Large intestine (tissue), 3 donors: ENCODE measurements at regions not wholly inside any gene's neighbourhood (a gene's known extent, or its start where the extent isn't known, plus 50 kb on each side); places are given as distances from the start of the nearest gene placed in this dataset.

Experiments
- DNase-seq, 2 donors: peaks; one replicate each; pipeline versions ENCODE4 v3.0.0 to v3.0.0-alpha.2; 2013
- H3K27ac ChIP-seq: one replicate; pipeline ENCODE4 v1.5.1; 2013; ENCODE audit warnings: low read length
- H3K27me3 ChIP-seq: 2 replicates; pipeline ENCODE4 v1.6.1; 2013; ENCODE audit warnings: low read length; ENCODE audit not compliant: control insufficient read depth, insufficient read depth
- H3K36me3 ChIP-seq: 2 replicates; pipeline ENCODE4 v1.6.1; 2013; ENCODE audit warnings: low read length; ENCODE audit not compliant: control insufficient read depth, insufficient read depth
- H3K4me1 ChIP-seq: one replicate; pipeline ENCODE4 v1.6.1; 2013; ENCODE audit warnings: low read length; ENCODE audit not compliant: control insufficient read depth, insufficient read depth
- H3K4me3 ChIP-seq: one replicate; pipeline ENCODE4 v1.5.1; 2013; ENCODE audit warnings: low read length
- H3K9me3 ChIP-seq: one replicate; pipeline ENCODE4 v1.6.1; 2013; ENCODE audit warnings: mild to moderate bottlenecking, low read depth, low read length, moderate library complexity; ENCODE audit not compliant: control insufficient read depth
- WGBS: methylation state at CpG from one replicate; pipeline ENCODE4 v1.1.5; 2013; ENCODE audit warnings: low lambda C conversion rate; ENCODE audit not compliant: insufficient coverage; 5-methylcytosine and 5-hydroxymethylcytosine counted together

DNA sequence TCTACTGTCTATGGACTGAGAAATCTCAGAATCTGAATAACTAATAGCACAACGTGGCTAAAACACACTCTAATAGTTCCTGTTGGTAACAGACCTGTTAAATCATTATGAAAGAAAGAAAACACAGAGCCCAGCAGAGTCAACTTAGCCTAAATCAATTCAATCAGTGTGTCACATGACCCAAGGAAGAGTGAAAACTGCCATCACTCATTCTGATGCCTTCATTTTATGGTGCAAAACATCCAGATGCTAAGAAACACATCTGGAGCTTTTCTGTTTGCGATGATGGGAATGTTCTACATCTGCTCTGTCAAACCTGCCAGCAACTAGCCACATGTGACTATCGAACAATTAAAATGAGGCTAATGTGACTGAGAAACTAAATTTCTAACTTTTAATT, 295.7 kb upstream of the TRIB2 start:
- no peaks in the 10 kb centered on the region for H3K9me3 ChIP-seq
- H3K27me3 ChIP-seq, result no peaks in the 10 kb centered on the region
- no peak overlapping the region for H3K27ac ChIP-seq
- no peaks in the 10 kb centered on the region for H3K4me1 ChIP-seq
- H3K36me3 ChIP-seq, result no peaks in the 10 kb centered on the region
- WGBS, result 47% methylated on average over 2 of the region's 3 CpGs
- DNase-seq, result no peak
- H3K4me3 ChIP-seq, result no peak overlapping the region

DNA sequence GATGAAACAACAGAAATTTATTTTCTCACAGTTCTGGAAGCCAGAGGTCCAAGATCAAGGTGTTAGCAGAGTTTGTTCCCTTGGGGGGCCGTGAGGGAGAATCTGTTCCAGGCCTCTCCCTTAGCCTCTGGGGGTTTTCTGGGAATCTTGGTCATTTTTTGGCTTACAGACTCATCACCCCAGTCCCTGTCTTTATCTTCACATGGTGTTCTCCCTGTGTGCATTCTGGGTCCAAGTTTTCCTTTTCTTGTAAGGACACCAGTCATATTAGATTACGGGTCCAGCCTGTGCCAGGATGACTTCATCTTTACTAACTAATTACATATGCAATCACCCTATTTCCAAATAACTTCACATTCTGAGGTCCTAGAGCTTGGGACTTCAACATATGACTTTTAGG, 292.5 kb upstream of the TRIB2 start:
- no peak for DNase-seq
- WGBS, result 100% methylated on average over 1 of the region's 2 CpGs
- H3K4me3 ChIP-seq, result no peak overlapping the region
- H3K27ac ChIP-seq, result no peak overlapping the region
- H3K27me3 ChIP-seq, result no peaks in the 10 kb centered on the region
- H3K36me3 ChIP-seq, result no peaks in the 10 kb centered on the region
- no peaks in the 10 kb centered on the region for H3K9me3 ChIP-seq
- no peaks in the 10 kb centered on the region for H3K4me1 ChIP-seq

DNA sequence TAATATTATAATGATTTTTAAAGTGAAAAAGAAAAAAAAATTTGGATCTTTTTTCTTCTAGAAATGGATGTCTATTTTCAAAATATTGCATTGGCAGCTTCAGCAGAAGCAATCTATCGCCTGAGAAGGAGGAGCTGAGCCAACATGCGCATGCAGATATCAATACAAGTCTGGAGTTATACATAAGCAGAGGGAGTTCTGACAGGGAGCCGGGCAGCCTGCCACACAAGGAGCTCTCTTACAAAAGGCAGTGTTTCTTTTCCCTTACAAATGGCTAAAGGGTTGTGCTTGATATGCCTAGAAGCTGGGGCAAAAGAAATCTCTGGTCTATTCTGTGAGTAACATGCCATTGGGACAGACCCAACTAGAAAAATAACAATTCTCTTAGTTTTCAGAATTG, 291.9 kb upstream of the TRIB2 start:
- no peaks in the 10 kb centered on the region for H3K4me1 ChIP-seq
- H3K27me3 ChIP-seq, result no peaks in the 10 kb centered on the region
- no peak for DNase-seq
- no peaks in the 10 kb centered on the region for H3K9me3 ChIP-seq
- 60% methylated on average over 1 of the region's 3 CpGs for WGBS
- no peak overlapping the region for H3K27ac ChIP-seq
- H3K4me3 ChIP-seq, result no peak overlapping the region
- H3K36me3 ChIP-seq, result no peaks in the 10 kb centered on the region

DNA sequence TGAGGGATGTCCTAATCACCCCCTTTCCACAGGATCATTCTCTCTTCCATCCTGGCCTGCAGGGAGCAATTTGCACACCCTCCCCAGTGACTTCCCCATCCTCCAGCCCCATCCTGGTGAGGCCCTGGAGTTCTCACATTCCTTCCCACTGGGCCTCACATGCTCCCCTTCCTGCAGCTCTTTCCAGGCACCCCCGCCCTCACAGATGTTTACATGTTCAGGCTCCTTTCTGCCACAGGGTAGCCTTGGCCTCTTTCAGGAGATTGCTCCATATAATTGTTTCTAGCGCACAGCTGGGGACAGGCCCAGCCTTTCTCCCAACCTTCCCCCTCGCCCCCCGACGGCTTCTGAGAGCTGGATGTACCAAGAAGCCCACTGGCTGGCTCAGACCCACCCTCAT, 288.4 kb upstream of the TRIB2 start:
- WGBS, result no CpG with 5 or more reads among the region's 5 CpGs

DNA sequence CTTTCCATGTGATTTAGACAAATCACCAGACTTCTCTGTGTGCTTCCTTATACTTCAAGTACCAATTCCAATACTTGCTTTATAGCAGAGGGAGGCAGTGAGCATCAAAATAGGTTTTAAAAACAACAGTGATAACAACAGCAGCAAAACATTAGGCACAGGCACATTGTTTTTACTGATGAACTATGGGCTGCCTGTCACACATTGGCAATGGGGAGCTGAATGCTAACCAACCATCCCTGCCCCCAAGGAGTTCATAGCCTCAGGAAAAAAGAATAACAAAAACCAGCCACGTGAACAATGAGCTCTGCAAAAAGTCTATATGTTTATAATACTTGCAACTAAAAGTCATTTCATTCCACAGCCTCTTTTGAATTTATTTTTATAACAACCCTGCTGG, 287.9 kb upstream of the TRIB2 start:
- peak in 1 of 2 donors; percentile 16 for DNase-seq
- Histone ChIP-seq H3K27ac (peak overlapping the region; percentile 24), H3K36me3 (no peaks in the 10 kb centered on the region), H3K4me1 (no peaks in the 10 kb centered on the region), H3K9me3 (no peaks in the 10 kb centered on the region), H3K4me3 (no peak overlapping the region), H3K27me3 (no peaks in the 10 kb centered on the region)
- WGBS, result no CpG with 5 or more reads among the region's 1 CpG

More for the DNA sequence above, 288.4 kb upstream of the TRIB2 start:
- DNase-seq, result no peak
- Histone ChIP-seq H3K27me3 (no peaks in the 10 kb centered on the region), H3K27ac (peak overlapping the region; percentile 24), H3K9me3 (no peaks in the 10 kb centered on the region), H3K36me3 (no peaks in the 10 kb centered on the region), H3K4me3 (no peak overlapping the region), H3K4me1 (no peaks in the 10 kb centered on the region)

DNA sequence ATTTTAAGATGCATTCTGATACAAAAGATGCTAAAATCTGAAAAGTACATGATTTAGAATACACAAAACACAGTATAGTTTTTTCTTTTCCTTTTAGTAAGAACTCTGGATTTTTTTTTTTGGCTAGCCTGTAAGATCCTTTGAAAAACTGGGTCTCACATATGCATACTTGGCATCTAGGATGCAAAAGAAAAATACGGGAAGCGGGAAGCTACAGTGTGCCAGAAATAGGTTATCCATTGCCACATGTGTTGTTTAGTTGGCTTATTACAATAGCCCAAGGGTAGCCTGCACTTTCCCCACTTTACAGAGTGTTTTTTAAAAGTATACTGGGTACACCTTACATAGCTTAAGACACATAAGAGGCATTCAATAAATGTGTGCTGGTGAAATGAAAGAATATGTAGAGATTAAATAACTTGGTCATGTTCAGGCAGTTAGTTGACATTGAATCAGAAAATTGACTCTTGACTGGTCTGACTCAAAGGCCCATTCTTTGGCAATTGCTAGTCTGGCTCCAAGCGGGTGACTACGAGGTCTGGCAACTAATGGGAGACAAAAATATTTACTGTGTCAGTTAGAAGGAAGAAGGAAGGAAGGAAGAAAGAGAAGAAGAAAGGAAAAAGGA, 286.8 kb upstream of the TRIB2 start:
- Histone ChIP-seq H3K4me3 (no peak overlapping the region), H3K4me1 (no peaks in the 10 kb centered on the region), H3K9me3 (no peaks in the 10 kb centered on the region), H3K27me3 (no peaks in the 10 kb centered on the region), H3K27ac (no peak overlapping the region), H3K36me3 (no peaks in the 10 kb centered on the region)
- WGBS, result 77% methylated on average over 3 of the region's 4 CpGs
- no peak for DNase-seq

DNA sequence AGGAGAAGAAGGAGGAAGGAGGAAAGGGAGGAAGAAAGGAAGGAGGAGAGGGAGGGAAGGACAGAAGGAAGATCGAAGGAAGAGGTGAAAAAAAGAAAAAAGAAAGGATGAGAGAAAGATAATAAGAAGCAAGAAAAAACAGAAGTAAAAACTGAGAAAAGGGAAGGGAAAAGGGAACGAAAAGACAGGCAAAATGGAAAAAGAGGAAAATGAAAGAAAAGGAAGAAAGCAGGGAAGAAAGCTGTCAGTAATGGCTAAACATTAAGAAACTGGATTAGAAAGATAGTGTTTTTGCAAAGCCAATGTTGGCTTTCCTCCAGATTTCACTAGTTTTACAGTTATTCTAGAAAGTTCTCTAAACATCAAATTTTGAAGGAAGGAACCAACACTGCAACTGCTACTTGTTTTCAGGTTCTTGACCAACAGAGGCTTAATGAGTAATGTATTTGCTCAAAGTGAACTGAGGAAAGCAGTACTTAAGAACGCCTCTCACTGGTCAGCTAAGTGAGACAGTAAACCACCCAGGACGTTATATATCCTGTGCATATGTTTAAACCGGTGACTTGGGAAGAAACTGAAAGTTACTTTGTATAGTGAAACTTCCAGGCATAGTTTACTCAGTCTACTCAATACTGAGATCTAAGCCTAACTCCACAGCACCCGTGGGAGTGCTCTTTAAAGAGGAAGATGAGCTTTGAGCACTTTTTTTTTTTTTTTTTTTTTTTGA, 286.2 kb upstream of the TRIB2 start:
- no peak overlapping the region for H3K4me3 ChIP-seq
- no peaks in the 10 kb centered on the region for H3K27me3 ChIP-seq
- H3K27ac ChIP-seq, result no peak overlapping the region
- 86% methylated on average over 3 of the region's 6 CpGs for WGBS
- no peaks in the 10 kb centered on the region for H3K9me3 ChIP-seq
- H3K36me3 ChIP-seq, result no peaks in the 10 kb centered on the region
- no peaks in the 10 kb centered on the region for H3K4me1 ChIP-seq
- DNase-seq, result peak in 1 of 2 donors; percentile 22

DNA sequence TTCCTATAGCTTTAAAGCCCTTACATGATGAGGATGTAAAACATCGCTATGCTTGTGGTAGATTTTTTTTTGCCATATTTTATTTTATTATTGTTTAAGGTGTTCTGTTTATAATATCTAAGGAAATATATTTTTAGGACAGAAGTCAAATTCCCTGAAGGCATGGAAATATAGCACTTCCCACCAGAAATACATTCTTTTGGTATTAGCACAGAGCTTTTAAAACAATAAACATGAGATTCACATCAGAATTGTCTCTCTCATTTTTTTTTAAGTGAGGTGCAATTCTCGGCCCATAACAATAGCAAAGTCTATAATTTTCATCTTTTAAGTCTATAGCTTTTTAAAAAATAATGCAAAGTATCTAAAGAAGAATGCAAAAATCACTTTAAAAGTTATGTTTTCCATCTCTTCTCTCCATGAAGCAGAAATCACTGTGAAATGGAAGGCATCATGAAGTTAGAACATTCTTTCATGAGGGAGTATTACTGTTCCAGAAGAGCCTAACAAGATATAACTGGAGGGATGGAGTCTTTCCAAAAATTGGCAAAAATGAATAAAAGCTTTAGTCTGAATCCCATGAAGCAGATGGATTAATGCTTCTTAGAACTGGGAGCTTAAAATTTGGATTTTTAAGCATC, 283.6 kb upstream of the TRIB2 start:
- Histone ChIP-seq H3K36me3 (no peaks in the 10 kb centered on the region), H3K27ac (no peak overlapping the region), H3K27me3 (no peaks in the 10 kb centered on the region), H3K9me3 (no peaks in the 10 kb centered on the region), H3K4me3 (no peak overlapping the region), H3K4me1 (no peaks in the 10 kb centered on the region)
- no peak for DNase-seq
- WGBS, result 100% methylated on average over 1 of the region's 2 CpGs

DNA sequence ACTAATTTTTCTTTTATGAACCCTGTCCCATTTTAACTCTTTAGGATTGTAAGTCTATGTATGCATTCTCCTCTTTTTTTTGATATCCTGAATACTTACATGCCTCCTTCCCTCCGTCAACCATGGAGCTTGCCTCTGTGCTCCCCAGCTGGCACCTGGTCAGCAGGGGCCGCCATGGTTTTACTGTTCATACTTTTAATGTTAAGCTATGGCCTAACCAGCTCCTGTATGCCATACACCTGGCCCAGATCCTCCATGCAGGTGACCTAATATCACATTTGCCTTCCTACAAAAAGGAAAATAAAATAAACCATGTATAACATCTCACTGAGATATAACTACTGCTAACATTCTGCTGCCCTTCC, 283.1 kb upstream of the TRIB2 start:
- no peaks in the 10 kb centered on the region for H3K9me3 ChIP-seq
- no CpG with 5 or more reads among the region's 2 CpGs for WGBS
- no peaks in the 10 kb centered on the region for H3K36me3 ChIP-seq
- no peaks in the 10 kb centered on the region for H3K27me3 ChIP-seq
- no peak overlapping the region for H3K4me3 ChIP-seq
- DNase-seq, result no peak
- no peaks in the 10 kb centered on the region for H3K4me1 ChIP-seq
- no peak overlapping the region for H3K27ac ChIP-seq

DNA sequence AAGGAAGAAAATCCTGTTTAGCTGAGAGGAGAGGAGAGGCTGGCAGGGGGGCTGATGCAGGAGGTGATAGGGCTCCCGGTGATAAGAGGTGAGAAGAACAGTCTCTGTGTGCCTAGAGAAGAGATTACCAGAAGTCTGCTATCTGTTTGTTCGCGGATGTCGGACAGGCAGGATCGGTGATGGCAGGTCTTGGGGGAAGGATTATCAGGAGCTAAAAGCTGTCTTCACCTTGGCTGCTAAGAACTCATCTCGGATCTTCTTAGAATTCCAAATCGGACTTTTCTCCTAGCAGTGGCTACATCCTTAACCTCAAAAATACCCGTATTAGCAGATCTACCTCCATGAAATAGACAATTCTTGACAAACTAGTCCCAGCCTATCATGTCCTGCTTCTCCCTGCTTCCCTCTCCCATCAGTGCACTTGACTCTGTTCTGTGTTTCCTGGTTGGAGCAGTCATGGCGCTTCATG, 282.1 kb upstream of the TRIB2 start:
- no peak for DNase-seq
- H3K27ac ChIP-seq, result no peak overlapping the region
- WGBS, result 88% methylated on average over 1 of the region's 9 CpGs
- H3K27me3 ChIP-seq, result no peaks in the 10 kb centered on the region
- H3K36me3 ChIP-seq, result no peaks in the 10 kb centered on the region
- H3K9me3 ChIP-seq, result no peaks in the 10 kb centered on the region
- no peak overlapping the region for H3K4me3 ChIP-seq
- H3K4me1 ChIP-seq, result no peaks in the 10 kb centered on the region
